Erythroblast (primary cell): ENCODE measurements at regions not wholly inside any gene's neighbourhood (a gene's known extent, or its start where the extent isn't known, plus 50 kb on each side); places are given as distances from the start of the nearest gene placed in this dataset.

Experiments used
- GATA1 ChIP-seq: IDR thresholded peaks from 2 replicates; pipeline ENCODE4 v1.6.1; 2011; ENCODE audit warnings: low read depth, mild to moderate bottlenecking, control low read depth, low read length, moderate library complexity
- POLR2A ChIP-seq: IDR thresholded peaks from 2 replicates; pipeline ENCODE4 v1.6.1; 2011; ENCODE audit warnings: mild to moderate bottlenecking, low read length

DNA sequence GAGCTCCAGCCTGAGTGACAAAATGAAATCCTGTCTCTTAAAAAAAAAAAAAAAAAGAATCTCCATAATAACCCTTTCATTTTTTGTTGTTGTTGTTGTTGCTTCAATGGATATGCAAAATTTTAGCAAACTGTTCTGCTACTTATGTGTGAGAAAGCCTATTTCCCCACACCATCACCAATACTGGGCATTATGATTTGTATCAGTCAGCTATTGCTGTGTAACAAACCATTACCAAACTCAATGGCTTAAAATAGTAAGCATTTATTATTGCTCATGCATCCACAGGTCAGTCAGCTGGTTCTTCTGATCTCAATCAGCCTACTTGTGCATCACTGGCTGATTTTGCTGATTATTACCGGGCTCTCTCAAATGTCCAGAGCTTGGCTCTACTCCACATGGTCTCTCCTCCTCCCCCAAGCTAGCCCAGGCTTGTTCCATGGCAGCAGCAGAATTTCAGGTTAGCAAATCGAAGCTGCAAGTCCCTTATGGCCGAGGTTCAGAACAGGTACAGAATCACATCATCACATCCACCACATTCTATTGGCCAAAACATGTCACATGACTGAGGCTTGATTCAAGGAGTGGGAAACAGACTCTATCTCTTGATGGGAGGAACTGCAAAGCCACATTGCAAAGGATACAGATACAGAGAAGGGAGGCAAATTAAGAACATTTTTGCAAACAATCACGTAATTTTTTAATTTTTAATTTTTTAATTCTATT is 135.1 kb downstream of the MN1 start:
- TF ChIP-seq POLR2A (no peak), GATA1 (no peak)
